HEK293T (cell line): ENCODE measurements at regions not wholly inside any gene's neighbourhood (a gene's known extent, or its start where the extent isn't known, plus 50 kb on each side); places are given as distances from the start of the nearest gene placed in this dataset.

ENCODE experiments used
- HDGF ChIP-seq: fragments of 450-650 bp; IDR thresholded peaks from 2 replicates; pipeline ENCODE4 v1.6.1; 2017; ENCODE audit warnings: antibody characterized with exemption, borderline replicate concordance
- ZNF384 ChIP-seq: fragments of 450-650 bp; IDR thresholded peaks from 2 replicates; pipeline ENCODE4 v1.6.1; 2016
- TF ChIP-seq, protein P1 (sequence below): fragments of 450-650 bp; IDR thresholded peaks from 2 replicates; pipeline ENCODE4 v1.6.1; 2016

DNA sequence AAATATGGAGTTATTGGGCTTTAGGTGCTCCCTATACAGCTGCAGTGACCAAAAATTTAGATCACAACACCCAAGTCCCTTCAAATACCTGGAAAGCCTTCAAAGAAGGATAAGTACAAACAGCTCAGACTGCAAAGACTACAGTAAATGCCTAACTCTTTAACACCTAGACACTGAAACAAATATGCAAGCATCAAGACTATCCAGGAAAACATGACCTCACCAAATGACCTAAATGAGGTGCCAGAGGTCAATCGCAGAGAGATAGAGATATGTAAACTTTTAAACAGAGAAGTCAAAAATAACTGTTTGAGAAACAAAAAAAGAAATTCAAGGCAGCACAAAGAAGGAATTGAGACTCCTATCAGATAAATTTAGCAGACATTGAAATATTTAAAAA is 753.8 kb upstream of the B3GALT2 start:
- TF ChIP-seq HDGF (no peak), ZNF384 (no peak)
- TF ChIP-seq, protein P1, sequence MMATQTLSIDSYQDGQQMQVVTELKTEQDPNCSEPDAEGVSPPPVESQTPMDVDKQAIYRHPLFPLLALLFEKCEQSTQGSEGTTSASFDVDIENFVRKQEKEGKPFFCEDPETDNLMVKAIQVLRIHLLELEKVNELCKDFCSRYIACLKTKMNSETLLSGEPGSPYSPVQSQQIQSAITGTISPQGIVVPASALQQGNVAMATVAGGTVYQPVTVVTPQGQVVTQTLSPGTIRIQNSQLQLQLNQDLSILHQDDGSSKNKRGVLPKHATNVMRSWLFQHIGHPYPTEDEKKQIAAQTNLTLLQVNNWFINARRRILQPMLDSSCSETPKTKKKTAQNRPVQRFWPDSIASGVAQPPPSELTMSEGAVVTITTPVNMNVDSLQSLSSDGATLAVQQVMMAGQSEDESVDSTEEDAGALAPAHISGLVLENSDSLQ = no peak
